Caco-2 (cell line): ENCODE measurements at regions not wholly inside any gene's neighbourhood (a gene's known extent, or its start where the extent isn't known, plus 50 kb on each side); places are given as distances from the start of the nearest gene placed in this dataset.
"Not testable (repeated sequence)": the region's sequence is repeated elsewhere in the genome, so short reads cannot be mapped to it uniquely, and the experiment has no call there.

Experiments used
- BruUV-seq: library from RNA; stranded (reverse); fragments of 400-500 nt; replicated peaks from 2 replicates; lab custom pipeline; 2021; lab: Mats Ljungman, UMichigan
- CTCF ChIA-PET: fragments of 300-600 bp; sonication (Branson Sonifier 250); formaldehyde crosslinking; loops from one replicate; lab custom pipeline; 2022; ENCODE audit warnings: antibody characterized with exemption; lab: Charles Lee
- POLR2A ChIA-PET: fragments of 300-600 bp; sonication (Branson Sonifier 250); formaldehyde crosslinking; loops from one replicate; lab custom pipeline; 2022; ENCODE audit warnings: antibody characterized with exemption; lab: Charles Lee
- DNase-seq, 2 experiments: peaks; one replicate each; pipeline versions ENCODE4 v3.0.0 to v3.0.0-alpha.2; 2020 to 2022
- H3K27me3 ChIP-seq: replicated peaks from 2 replicates; pipeline ENCODE4 v1.6.0; 2011; ENCODE audit warnings: low read length; ENCODE audit not compliant: control insufficient read depth, insufficient read depth
- H3K36me3 ChIP-seq: 2 replicates; pipeline ENCODE4 v1.5.1; 2011; ENCODE audit warnings: low read length; ENCODE audit not compliant: control insufficient read depth, insufficient read depth
- H3K4me1 ChIP-seq: fragments of 250-450 bp; sonication (Bioruptor Pico); 2 replicates; pipeline ENCODE4 v1.5.1; 2020; ENCODE audit warnings: mild to moderate bottlenecking
- H3K4me3 ChIP-seq: 2 replicates; pipeline ENCODE4 v1.5.1; 2011; ENCODE audit warnings: low read depth, mild to moderate bottlenecking, control low read depth, low read length
- H3K9me3 ChIP-seq: fragments of 250-450 bp; sonication (Bioruptor Pico); 2 replicates; pipeline ENCODE4 v1.5.1; 2020; ENCODE audit warnings: mild to moderate bottlenecking, moderate library complexity
- H3K27ac Mint-ChIP-seq: one replicate; pipeline ENCODE4 v1.8.0; 2022; ENCODE audit warnings: mixed read lengths; ENCODE audit not compliant: unreplicated experiment
- H3K27me3 Mint-ChIP-seq: one replicate; pipeline ENCODE4 v1.8.0; 2022; ENCODE audit warnings: mixed read lengths; ENCODE audit not compliant: insufficient read depth, unreplicated experiment
- H3K36me3 Mint-ChIP-seq: one replicate; pipeline ENCODE4 v1.8.0; 2022; ENCODE audit warnings: mild to moderate bottlenecking, mixed read lengths; ENCODE audit not compliant: insufficient read depth, unreplicated experiment
- H3K4me1 Mint-ChIP-seq: one replicate; pipeline ENCODE4 v1.8.0; 2022; ENCODE audit warnings: low read depth, mixed read lengths; ENCODE audit not compliant: unreplicated experiment
- H3K4me3 Mint-ChIP-seq: one replicate; pipeline ENCODE4 v1.8.0; 2022; ENCODE audit warnings: mild to moderate bottlenecking, moderate library complexity, mixed read lengths; ENCODE audit not compliant: unreplicated experiment
- H3K9me3 Mint-ChIP-seq: one replicate; pipeline ENCODE4 v1.8.0; 2022; ENCODE audit warnings: mixed read lengths; ENCODE audit not compliant: unreplicated experiment
- CTCF ChIP-seq, 2 experiments: fragments of 200-600 bp in 1 of 2; IDR thresholded peaks; 1 replicate in 1 of 2; 2 replicates in 1 of 2; pipeline versions ENCODE4 v1.5.1 to v1.8.0; 2011 to 2022; ENCODE audit warnings: antibody characterized with exemption in 1 of 2, control low read depth in 1 of 2, inconsistent platforms in 1 of 2, low read depth in 1 of 2, low read length in 1 of 2, mild to moderate bottlenecking in 1 of 2, moderate library complexity in 1 of 2; ENCODE audit not compliant: insufficient read depth in 1 of 2, severe bottlenecking in 1 of 2, unreplicated experiment in 1 of 2
- intact Hi-C: fragments of 100-400 bp; cut with micrococcal nuclease; formaldehyde crosslinking; loops from one replicate; pipeline ENCODE4 v1.10.0; 2022; ENCODE audit not compliant: unreplicated experiment

- H3K4me1 Mint-ChIP-seq: peaks cover 8% of the 10 kb centered on the region
- peaks cover 17% of the 10 kb centered on the region for H3K9me3 ChIP-seq
- H3K27me3 Mint-ChIP-seq: no peaks in the 10 kb centered on the region
- H3K9me3 Mint-ChIP-seq: peaks cover 37% of the 10 kb centered on the region
- peaks cover 4% of the 10 kb centered on the region for H3K36me3 Mint-ChIP-seq
- no peak overlapping the region for H3K4me3 ChIP-seq
- intact Hi-C loops: no loop called here
- no peaks in the 10 kb centered on the region for H3K36me3 ChIP-seq
- ChIA-PET CTCF (no interaction called here), POLR2A (no interaction called here)
- peak in 1 of 2 experiments; percentile 9 for DNase-seq
- peak overlapping the region; percentile 22 for H3K27ac Mint-ChIP-seq
- no TSS peak for BruUV-seq
- H3K4me3 Mint-ChIP-seq: peak overlapping the region; percentile 8
- no peaks in the 10 kb centered on the region for H3K27me3 ChIP-seq
- peaks cover 15% of the 10 kb centered on the region; the same call in 1 of the 2 replicates for H3K4me1 ChIP-seq
- TF ChIP-seq CTCF (IDR thresholded peaks at IDR 0.05; ENCODE audit: insufficient read depth in 1 of 2, low read depth in 1 of 2, low read length in 1 of 2, severe bottlenecking in 1 of 2, unreplicated experiment in 1 of 2): no peak
Observed at GRCh38 chr5:174503461-174504265, 220.7 kb upstream of the MSX2 start.

- H3K36me3 ChIP-seq: no peaks in the 10 kb centered on the region
- H3K36me3 Mint-ChIP-seq: peaks cover 4% of the 10 kb centered on the region
- peak overlapping the region; percentile 8 for H3K4me3 Mint-ChIP-seq
- H3K4me1 Mint-ChIP-seq: peaks cover 8% of the 10 kb centered on the region
- H3K9me3 ChIP-seq: peaks cover 11% of the 10 kb centered on the region
- H3K4me3 ChIP-seq: no peak overlapping the region
- ChIA-PET POLR2A (no interaction called here), CTCF (no interaction called here)
- DNase-seq: no peak
- intact Hi-C loops: no loop called here
- peak overlapping the region; percentile 22 for H3K27ac Mint-ChIP-seq
- H3K27me3 Mint-ChIP-seq: no peaks in the 10 kb centered on the region
- TF ChIP-seq CTCF (IDR thresholded peaks at IDR 0.05; ENCODE audit: insufficient read depth in 1 of 2, low read depth in 1 of 2, low read length in 1 of 2, severe bottlenecking in 1 of 2, unreplicated experiment in 1 of 2): no peak
- BruUV-seq: no TSS peak
- H3K27me3 ChIP-seq: no peaks in the 10 kb centered on the region
- peaks cover 37% of the 10 kb centered on the region for H3K9me3 Mint-ChIP-seq
- H3K4me1 ChIP-seq: peaks cover 15% of the 10 kb centered on the region; the same call in 1 of the 2 replicates
Observed at GRCh38 chr5:174504266-174504726, 220.1 kb upstream of the MSX2 start.

- Mint-ChIP-seq H3K27me3 (no peaks in the 10 kb centered on the region), H3K36me3 (peaks cover 4% of the 10 kb centered on the region), H3K4me3 (no peak overlapping the region), H3K4me1 (peaks cover 8% of the 10 kb centered on the region), H3K9me3 (peaks cover 24% of the 10 kb centered on the region), H3K27ac (no peak overlapping the region)
- DNase-seq: no peak
- Histone ChIP-seq H3K9me3 (no peaks in the 10 kb centered on the region), H3K36me3 (no peaks in the 10 kb centered on the region), H3K27me3 (no peaks in the 10 kb centered on the region), H3K4me1 (peaks cover 10% of the 10 kb centered on the region; the same call in 1 of the 2 replicates), H3K4me3 (no peak overlapping the region)
- no peak for TF ChIP-seq CTCF (IDR thresholded peaks at IDR 0.05; ENCODE audit: insufficient read depth in 1 of 2, low read depth in 1 of 2, low read length in 1 of 2, severe bottlenecking in 1 of 2, unreplicated experiment in 1 of 2)
- ChIA-PET CTCF (no interaction called here), POLR2A (no interaction called here)
- intact Hi-C loops: no loop called here
- BruUV-seq: no TSS peak
Observed at GRCh38 chr5:174505621-174506020, 218.8 kb upstream of the MSX2 start.

- H3K27me3 Mint-ChIP-seq, intact Hi-C loops, CTCF ChIA-PET, H3K9me3 Mint-ChIP-seq, H3K9me3 ChIP-seq, BruUV-seq, H3K27me3 ChIP-seq, H3K4me3 ChIP-seq, H3K4me3 Mint-ChIP-seq, H3K36me3 Mint-ChIP-seq, H3K4me1 ChIP-seq, H3K27ac Mint-ChIP-seq, H3K36me3 ChIP-seq: not testable (repeated sequence)
- POLR2A ChIA-PET: interaction anchor here (0.6 kb wide), 2 partner anchors 56 to 262 kb away, joined by 3 to 4 read pairs; no protein-coding TSS in a partner anchor
- peaks cover 14% of the 10 kb centered on the region for H3K4me1 Mint-ChIP-seq
- peak in 1 of 2 experiments; percentile 13 for DNase-seq
Observed at GRCh38 chr5:174510782-174511453, 213.5 kb upstream of the MSX2 start.
